Parathyroid adenoma (tissue), 2 donors: ENCODE measurements at regions not wholly inside any gene's neighbourhood (a gene's known extent, or its start where the extent isn't known, plus 50 kb on each side); places are given as distances from the start of the nearest gene placed in this dataset.

ENCODE experiments used
- H2AFZ ChIP-seq: fragments of 300-600 bp; sonication (generic); one replicate; pipeline ENCODE4 v1.7.0; 2017; ENCODE audit warnings: antibody characterized with exemption, mild to moderate bottlenecking
- H3K27ac ChIP-seq: fragments of 300-600 bp; sonication (generic); one replicate; pipeline ENCODE4 v1.7.0; 2017
- H3K27me3 ChIP-seq: fragments of 300-600 bp; sonication (generic); one replicate; pipeline ENCODE4 v1.7.0; 2017; ENCODE audit warnings: low read length; ENCODE audit not compliant: control insufficient read depth, insufficient read depth
- H3K36me3 ChIP-seq: fragments of 300-600 bp; sonication (generic); one replicate; pipeline ENCODE4 v1.7.0; 2017; ENCODE audit warnings: low read length; ENCODE audit not compliant: control insufficient read depth, insufficient read depth
- H3K4me1 ChIP-seq: fragments of 300-600 bp; sonication (generic); one replicate; pipeline ENCODE4 v1.7.0; 2017; ENCODE audit warnings: control low read depth
- H3K4me2 ChIP-seq: fragments of 300-600 bp; sonication (generic); one replicate; pipeline ENCODE4 v1.7.0; 2017; ENCODE audit warnings: low read length
- H3K4me3 ChIP-seq: fragments of 300-600 bp; sonication (generic); one replicate; pipeline ENCODE4 v1.7.0; 2017; ENCODE audit warnings: low read depth, low read length
- H3K79me2 ChIP-seq: fragments of 300-600 bp; sonication (generic); one replicate; pipeline ENCODE4 v1.7.0; 2017; ENCODE audit warnings: control low read depth
- H3K9ac ChIP-seq: fragments of 300-600 bp; sonication (generic); one replicate; pipeline ENCODE4 v1.7.0; 2017; ENCODE audit warnings: mild to moderate bottlenecking
- H3K9me3 ChIP-seq: fragments of 300-600 bp; sonication (generic); one replicate; pipeline ENCODE4 v1.7.0; 2017; ENCODE audit warnings: low read length; ENCODE audit not compliant: control insufficient read depth
- TF ChIP-seq, protein P1 (sequence below): fragments of 300-600 bp; sonication (generic); IDR thresholded peaks from one replicate; pipeline ENCODE4 v1.7.0; 2017; ENCODE audit warnings: antibody characterized with exemption, mild to moderate bottlenecking
- donor health status: primary hyperparathyroidism.

DNA sequence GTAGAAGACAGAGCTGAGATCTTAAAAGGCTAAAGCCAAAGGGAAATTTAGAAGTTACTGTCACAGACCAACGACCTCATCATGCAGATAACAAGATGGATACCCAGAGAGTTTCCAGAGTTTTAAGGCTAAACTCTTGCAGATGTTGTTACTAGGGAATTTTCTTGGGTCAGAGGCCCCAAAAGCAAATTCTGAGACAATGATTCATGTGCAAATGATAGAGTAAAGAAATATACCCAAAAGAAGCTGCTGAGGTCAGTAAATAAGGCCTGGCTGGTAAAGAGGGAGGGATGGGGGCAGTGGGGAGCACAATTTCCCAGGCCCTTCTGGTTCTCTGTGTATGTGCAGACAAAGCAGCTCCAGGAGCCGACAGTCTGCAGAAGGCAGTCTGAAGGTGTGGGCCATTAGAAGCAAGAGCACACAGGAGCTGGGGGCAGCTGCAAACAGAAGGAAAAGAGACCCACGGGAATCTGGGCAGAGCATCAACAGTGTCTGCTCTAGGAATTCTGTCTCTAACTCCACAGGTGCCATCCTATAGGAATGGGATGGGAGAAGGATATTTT, 330.8 kb downstream of the TBC1D4 start:
- Histone ChIP-seq H2AFZ (no peak overlapping the region), H3K9ac (no peak overlapping the region), H3K4me3 (no peak overlapping the region), H3K36me3 (no peaks in the 10 kb centered on the region), H3K27ac (no peak overlapping the region), H3K79me2 (no peaks in the 10 kb centered on the region), H3K9me3 (no peaks in the 10 kb centered on the region), H3K4me2 (no peak overlapping the region), H3K4me1 (no peaks in the 10 kb centered on the region), H3K27me3 (no peaks in the 10 kb centered on the region)
- TF ChIP-seq, protein P1, sequence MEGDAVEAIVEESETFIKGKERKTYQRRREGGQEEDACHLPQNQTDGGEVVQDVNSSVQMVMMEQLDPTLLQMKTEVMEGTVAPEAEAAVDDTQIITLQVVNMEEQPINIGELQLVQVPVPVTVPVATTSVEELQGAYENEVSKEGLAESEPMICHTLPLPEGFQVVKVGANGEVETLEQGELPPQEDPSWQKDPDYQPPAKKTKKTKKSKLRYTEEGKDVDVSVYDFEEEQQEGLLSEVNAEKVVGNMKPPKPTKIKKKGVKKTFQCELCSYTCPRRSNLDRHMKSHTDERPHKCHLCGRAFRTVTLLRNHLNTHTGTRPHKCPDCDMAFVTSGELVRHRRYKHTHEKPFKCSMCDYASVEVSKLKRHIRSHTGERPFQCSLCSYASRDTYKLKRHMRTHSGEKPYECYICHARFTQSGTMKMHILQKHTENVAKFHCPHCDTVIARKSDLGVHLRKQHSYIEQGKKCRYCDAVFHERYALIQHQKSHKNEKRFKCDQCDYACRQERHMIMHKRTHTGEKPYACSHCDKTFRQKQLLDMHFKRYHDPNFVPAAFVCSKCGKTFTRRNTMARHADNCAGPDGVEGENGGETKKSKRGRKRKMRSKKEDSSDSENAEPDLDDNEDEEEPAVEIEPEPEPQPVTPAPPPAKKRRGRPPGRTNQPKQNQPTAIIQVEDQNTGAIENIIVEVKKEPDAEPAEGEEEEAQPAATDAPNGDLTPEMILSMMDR: no peak

DNA sequence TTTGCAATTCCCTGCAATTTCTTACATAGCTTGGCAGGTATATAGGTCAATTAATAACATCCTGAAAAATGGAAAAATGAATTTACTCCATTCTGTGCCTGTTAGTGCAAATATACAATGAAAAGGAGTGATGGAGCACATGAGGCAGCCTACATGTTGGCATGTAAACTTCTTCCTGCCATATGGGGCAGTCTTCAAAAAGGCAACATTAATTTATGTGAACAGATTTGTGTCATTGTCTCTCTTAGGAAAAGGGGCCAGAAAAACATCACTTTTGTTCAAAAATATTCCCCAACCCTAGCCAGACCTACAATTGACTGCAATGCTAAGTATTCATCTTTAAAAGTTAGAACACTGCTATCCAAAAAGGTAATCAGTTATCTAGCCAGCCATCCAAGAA, 332.2 kb downstream of the TBC1D4 start:
- no peaks in the 10 kb centered on the region for H3K36me3 ChIP-seq
- H3K79me2 ChIP-seq: no peaks in the 10 kb centered on the region
- no peaks in the 10 kb centered on the region for H3K27me3 ChIP-seq
- no peaks in the 10 kb centered on the region for H3K9me3 ChIP-seq
- H3K4me2 ChIP-seq: no peak overlapping the region
- H3K9ac ChIP-seq: no peak overlapping the region
- no peak overlapping the region for H2AFZ ChIP-seq
- no peak overlapping the region for H3K4me3 ChIP-seq
- no peaks in the 10 kb centered on the region for H3K4me1 ChIP-seq
- TF ChIP-seq, protein P1: no peak
- H3K27ac ChIP-seq: no peak overlapping the region

DNA sequence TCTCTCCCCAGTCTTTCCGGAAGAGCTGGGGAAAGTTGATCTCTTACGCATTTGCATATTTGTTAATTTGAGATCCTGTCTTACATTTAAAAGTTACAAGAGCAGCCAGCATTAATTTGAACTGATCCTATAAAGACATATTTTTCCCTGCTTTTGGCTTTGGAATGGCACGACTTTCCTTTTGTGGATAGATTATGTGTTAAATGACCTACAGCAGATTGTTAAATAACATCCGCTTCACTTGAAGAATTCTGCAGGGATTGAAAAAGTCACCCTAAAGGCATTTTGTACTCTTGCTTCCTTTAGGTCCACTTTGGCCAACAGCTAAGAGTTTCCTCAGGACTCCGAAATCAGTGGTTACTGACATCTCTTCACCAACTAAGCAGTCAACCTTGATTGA, 334.0 kb downstream of the TBC1D4 start:
- Histone ChIP-seq H3K27ac (no peak overlapping the region), H3K79me2 (no peaks in the 10 kb centered on the region), H3K9me3 (no peaks in the 10 kb centered on the region), H2AFZ (no peak overlapping the region), H3K36me3 (no peaks in the 10 kb centered on the region), H3K4me3 (no peak overlapping the region), H3K27me3 (no peaks in the 10 kb centered on the region), H3K9ac (no peak overlapping the region), H3K4me2 (no peak overlapping the region), H3K4me1 (no peaks in the 10 kb centered on the region)
- TF ChIP-seq, protein P1: no peak

DNA sequence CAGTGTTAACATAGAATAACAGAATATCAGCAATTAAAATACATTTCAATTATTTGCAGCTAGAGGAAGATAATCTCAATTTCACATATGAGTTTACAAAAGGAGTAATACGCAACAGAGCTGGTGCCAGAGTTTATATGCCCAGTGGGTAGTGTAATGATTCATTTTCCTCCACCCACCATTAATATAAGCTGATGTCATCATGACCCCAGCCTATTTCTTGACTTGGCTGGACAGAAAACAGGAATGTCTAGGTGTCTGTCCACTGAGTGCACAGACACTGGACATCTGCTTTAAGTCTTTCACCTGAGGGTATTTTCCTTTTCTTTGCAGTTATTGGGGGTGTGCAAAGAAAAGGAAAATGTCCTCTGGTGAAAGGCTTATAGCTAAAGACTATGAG, 335.5 kb downstream of the TBC1D4 start:
- no peaks in the 10 kb centered on the region for H3K36me3 ChIP-seq
- no peak overlapping the region for H2AFZ ChIP-seq
- no peaks in the 10 kb centered on the region for H3K79me2 ChIP-seq
- no peaks in the 10 kb centered on the region for H3K27me3 ChIP-seq
- H3K9ac ChIP-seq: no peak overlapping the region
- H3K4me3 ChIP-seq: no peak overlapping the region
- H3K27ac ChIP-seq: no peak overlapping the region
- H3K4me2 ChIP-seq: no peak overlapping the region
- H3K4me1 ChIP-seq: no peaks in the 10 kb centered on the region
- TF ChIP-seq, protein P1: no peak
- no peaks in the 10 kb centered on the region for H3K9me3 ChIP-seq

DNA sequence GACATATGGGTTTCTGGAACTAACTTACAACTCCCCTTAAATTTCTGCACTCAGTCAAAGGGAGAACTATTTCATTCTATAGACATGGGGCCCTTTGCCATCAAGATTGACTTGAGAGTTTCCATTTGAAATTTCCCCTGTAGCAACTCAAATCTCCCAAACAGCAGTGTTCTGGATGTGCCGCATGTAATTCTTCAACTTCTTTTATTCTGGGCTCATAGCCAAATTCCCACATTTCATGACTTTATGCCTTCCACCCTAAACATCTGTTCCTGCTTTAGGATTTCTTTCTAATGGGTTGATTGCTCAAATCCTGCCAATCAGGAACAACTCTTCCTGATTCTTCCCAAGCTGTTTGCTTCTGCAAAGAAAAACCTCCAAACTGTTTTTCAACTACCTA, 336.0 kb downstream of the TBC1D4 start:
- H3K4me3 ChIP-seq: no peak overlapping the region
- no peak overlapping the region for H3K9ac ChIP-seq
- no peaks in the 10 kb centered on the region for H3K4me1 ChIP-seq
- no peaks in the 10 kb centered on the region for H3K27me3 ChIP-seq
- no peaks in the 10 kb centered on the region for H3K9me3 ChIP-seq
- no peak overlapping the region for H2AFZ ChIP-seq
- H3K4me2 ChIP-seq: no peak overlapping the region
- H3K27ac ChIP-seq: no peak overlapping the region
- TF ChIP-seq, protein P1: no peak
- no peaks in the 10 kb centered on the region for H3K79me2 ChIP-seq
- H3K36me3 ChIP-seq: no peaks in the 10 kb centered on the region
